Bronchial epithelial cell (primary cell): ENCODE measurements at regions not wholly inside any gene's neighbourhood (a gene's known extent, or its start where the extent isn't known, plus 50 kb on each side); places are given as distances from the start of the nearest gene placed in this dataset.

Experiments used
- DNase-seq: peaks from one replicate; pipeline ENCODE4 v3.0.0-alpha.2; 2010; ENCODE audit warnings: low read depth
- FAIRE-seq: peaks from 2 replicates; lab custom pipeline; 2011; peaks lifted over from hg19 to GRCh38; lab: Jason Lieb, UNC
- H3K27me3 ChIP-seq: 2 replicates; pipeline ENCODE4 v1.5.1; 2011; ENCODE audit warnings: low read length; ENCODE audit not compliant: control insufficient read depth, insufficient read depth
- H3K36me3 ChIP-seq: 2 replicates; pipeline ENCODE4 v1.5.1; 2011; ENCODE audit warnings: low read length; ENCODE audit not compliant: control insufficient read depth, insufficient read depth
- H3K4me3 ChIP-seq: 2 replicates; pipeline ENCODE4 v1.5.1; 2011; ENCODE audit warnings: mild to moderate bottlenecking, low read depth, low read length, control low read depth
- CTCF ChIP-seq: IDR thresholded peaks from 2 replicates; pipeline ENCODE4 v1.5.1; 2011; ENCODE audit warnings: mild to moderate bottlenecking, moderate library complexity, low read length, control low read depth, inconsistent platforms; ENCODE audit not compliant: insufficient read depth, severe bottlenecking

DNA sequence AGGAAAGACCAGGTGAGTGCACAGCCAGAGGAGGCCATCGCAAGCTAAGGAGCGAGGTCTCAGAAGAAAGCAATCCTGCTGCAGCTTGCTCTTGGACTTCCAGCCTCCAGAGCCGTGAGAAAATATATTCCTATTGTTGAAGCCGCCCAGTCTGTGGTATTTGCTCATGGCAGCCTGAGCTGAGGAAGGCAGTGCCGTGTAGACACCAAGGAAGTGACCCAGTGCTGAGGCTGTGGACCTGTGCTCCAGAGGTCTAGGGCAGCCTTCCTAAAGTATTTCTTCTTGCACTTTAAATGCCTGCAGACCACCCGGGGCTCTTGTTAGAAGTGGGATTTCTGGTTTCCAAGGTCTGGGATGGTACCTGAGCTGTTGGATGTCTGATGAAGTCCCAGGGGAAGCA, 158.5 kb upstream of the KL start:
- FAIRE-seq (no peak), DNase-seq (no peak)
- Histone ChIP-seq H3K4me3 (no peak overlapping the region), H3K36me3 (no peaks in the 10 kb centered on the region), H3K27me3 (no peaks in the 10 kb centered on the region)
- TF ChIP-seq CTCF, result no peak

DNA sequence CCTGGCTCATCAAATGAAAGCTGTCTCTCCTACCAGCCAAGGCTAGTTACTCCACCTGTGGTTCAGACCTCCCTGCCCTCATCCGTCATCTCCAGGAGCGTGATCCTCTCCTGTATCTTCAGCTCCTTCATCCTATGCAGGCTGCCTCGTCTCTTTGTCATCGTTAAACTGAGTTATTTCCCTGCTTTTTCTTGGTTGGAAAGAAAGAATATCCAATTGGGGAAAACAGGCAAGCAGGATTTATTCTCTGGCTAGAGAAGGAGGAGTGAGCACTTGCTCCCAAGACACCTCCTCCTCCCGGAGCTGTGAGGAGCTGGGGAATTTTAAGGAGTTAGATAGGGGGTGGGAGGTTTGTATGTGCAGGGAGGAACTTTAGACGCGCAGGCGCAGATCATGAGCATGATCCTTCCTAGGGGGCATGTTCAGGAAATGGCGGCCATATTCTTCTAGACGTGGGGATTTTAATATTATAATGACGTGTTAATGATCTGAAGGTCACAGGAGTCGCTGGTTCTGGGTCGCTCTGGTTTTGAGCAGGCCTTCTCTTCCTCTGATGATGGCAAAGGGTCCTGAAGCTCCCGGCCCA, 156.4 kb upstream of the KL start:
- Histone ChIP-seq H3K36me3 (no peaks in the 10 kb centered on the region), H3K27me3 (no peaks in the 10 kb centered on the region), H3K4me3 (no peak overlapping the region)
- DNase-seq, result no peak
- TF ChIP-seq CTCF, result no peak
- no peak for FAIRE-seq

DNA sequence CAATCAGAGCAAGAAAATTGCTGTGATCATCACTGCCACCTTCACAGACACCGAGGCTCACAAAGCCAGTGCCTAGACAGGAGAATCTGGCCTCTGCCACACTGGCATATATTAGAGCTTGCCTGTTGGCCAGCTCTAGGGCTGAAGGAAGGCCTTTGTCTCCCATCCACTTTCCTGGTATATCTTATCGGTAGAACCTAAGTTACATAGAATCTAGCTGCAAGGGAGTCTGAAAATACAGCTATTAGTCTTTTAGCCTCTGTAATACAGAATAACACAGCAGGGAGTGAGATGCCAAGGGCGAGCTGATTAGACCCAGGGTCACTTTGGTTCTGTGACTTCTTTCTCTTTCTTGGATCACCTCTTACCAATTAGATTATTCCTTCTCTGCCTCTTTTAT, 154.9 kb upstream of the KL start:
- Histone ChIP-seq H3K27me3 (no peaks in the 10 kb centered on the region), H3K4me3 (no peak overlapping the region), H3K36me3 (no peaks in the 10 kb centered on the region)
- no peak for DNase-seq
- no peak for TF ChIP-seq CTCF
- FAIRE-seq, result no peak

GRCh38 chr13:32863596-32863995, 152.6 kb upstream of the KL start:
- DNase-seq, result no peak
- no peak for FAIRE-seq
- Histone ChIP-seq H3K4me3 (no peak overlapping the region), H3K27me3 (no peaks in the 10 kb centered on the region), H3K36me3 (no peaks in the 10 kb centered on the region)
- TF ChIP-seq CTCF, result no peak

DNA sequence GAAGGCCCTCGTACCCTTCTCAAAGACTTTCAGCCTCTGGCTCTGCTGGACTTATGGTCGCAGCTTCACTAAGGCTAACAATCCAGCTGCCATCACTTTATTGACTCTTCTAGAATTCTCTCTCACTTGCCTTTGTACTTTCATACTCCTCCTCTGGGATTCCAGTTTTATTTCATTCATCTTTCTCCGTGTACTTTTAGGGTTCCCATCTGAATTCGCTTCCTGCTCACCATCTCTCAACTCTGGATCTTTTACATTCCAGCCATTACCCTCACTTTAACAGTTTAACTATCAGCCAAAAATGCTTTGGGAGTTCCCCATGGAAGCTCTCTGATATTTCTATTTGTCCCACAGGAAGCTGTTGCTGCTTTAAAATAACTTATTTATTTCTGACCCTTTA, 149.3 kb upstream of the KL start:
- Histone ChIP-seq H3K4me3 (no peak overlapping the region), H3K27me3 (no peaks in the 10 kb centered on the region), H3K36me3 (no peaks in the 10 kb centered on the region)
- no peak for TF ChIP-seq CTCF
- DNase-seq, result no peak
- FAIRE-seq, result no peak

DNA sequence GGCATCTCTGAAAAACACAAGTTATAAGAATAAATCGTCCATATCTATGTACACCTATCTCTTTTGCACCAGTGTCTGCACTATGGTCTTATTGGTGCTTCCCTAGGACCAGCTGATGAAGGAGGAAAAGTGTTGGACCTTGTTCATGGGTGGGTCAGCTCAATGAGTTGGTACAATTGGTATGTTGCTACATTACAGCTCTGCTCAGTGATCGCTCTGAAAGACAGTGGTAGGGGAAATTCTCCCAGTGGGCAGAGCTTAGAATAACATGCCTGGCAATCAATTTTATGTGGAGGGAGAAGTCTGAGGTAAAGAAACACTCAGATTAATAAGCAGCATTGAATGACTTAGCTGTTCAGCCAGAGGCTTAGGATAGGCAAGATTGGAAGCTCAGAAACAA, 138.7 kb upstream of the KL start:
- DNase-seq, result no peak
- no peaks in the 10 kb centered on the region for H3K36me3 ChIP-seq
- FAIRE-seq, result no peak
- no peak for TF ChIP-seq CTCF
- H3K27me3 ChIP-seq, result no peaks in the 10 kb centered on the region
- H3K4me3 ChIP-seq, result no peak overlapping the region
